ENCODE measurements at regions not wholly inside any gene's neighbourhood (a gene's known extent, or its start where the extent isn't known, plus 50 kb on each side); places are given as distances from the start of the nearest gene placed in this dataset.

DNA sequence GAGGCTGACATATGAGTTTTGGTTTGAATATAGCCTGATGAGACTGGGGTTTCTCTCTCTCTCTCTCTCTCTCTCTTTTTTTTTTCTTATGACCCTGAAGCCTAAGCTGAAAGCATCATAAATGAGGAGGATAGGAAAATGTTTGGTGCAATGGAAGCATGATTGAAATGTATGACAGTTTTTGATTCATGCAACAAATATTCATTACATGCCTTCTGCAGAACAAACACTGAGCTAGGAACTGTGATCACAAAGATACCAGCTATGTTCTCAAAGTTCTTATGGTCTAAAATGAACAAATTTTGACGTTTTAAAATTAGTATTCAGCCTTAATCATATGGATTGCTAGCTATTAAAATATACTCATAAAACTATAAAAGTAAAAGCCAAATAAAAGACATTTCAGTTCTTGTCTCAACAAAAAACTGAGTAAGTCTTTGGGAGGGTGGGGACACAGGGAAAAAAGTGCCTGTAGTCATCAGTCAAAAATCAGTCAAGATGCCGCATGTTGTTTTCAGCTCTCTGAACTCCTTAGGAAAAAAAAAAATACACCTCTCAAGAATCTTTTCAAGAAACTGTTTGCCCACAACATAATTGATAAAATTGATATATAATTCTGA, 57.2 kb downstream of the NKX6-1 start:
- intact Hi-C loops (cut with DNase I), result no loop called here
- H3K4me3 ChIP-seq, result no peak overlapping the region
- WGBS, result 78% methylated on average over 2 of the region's 2 CpGs
- H3K27me3 ChIP-seq, result no peaks in the 10 kb centered on the region
- H3K4me1 ChIP-seq, result peaks cover 0 to 8% (median 8%) of the 10 kb centered on the region in 4 donors
- no peak for TF ChIP-seq POLR2A (IDR thresholded peaks at IDR 0.05; ENCODE audit: low read depth)
- TF ChIP-seq, protein P1, sequence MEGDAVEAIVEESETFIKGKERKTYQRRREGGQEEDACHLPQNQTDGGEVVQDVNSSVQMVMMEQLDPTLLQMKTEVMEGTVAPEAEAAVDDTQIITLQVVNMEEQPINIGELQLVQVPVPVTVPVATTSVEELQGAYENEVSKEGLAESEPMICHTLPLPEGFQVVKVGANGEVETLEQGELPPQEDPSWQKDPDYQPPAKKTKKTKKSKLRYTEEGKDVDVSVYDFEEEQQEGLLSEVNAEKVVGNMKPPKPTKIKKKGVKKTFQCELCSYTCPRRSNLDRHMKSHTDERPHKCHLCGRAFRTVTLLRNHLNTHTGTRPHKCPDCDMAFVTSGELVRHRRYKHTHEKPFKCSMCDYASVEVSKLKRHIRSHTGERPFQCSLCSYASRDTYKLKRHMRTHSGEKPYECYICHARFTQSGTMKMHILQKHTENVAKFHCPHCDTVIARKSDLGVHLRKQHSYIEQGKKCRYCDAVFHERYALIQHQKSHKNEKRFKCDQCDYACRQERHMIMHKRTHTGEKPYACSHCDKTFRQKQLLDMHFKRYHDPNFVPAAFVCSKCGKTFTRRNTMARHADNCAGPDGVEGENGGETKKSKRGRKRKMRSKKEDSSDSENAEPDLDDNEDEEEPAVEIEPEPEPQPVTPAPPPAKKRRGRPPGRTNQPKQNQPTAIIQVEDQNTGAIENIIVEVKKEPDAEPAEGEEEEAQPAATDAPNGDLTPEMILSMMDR (IDR thresholded peaks at IDR 0.05), result no peak
- no peak for TF ChIP-seq POLR2AphosphoS5 (IDR thresholded peaks at IDR 0.05)
- TF ChIP-seq EP300 (IDR thresholded peaks at IDR 0.05), result no peak
- no peaks in the 10 kb centered on the region for H3K9me3 ChIP-seq
- H3K36me3 ChIP-seq, result no peaks in the 10 kb centered on the region
- no peak overlapping the region for H3K27ac ChIP-seq (replicated peaks in 1 of 4)
- DNase-seq (ENCODE audit: extremely low spot score), result no peak

DNA sequence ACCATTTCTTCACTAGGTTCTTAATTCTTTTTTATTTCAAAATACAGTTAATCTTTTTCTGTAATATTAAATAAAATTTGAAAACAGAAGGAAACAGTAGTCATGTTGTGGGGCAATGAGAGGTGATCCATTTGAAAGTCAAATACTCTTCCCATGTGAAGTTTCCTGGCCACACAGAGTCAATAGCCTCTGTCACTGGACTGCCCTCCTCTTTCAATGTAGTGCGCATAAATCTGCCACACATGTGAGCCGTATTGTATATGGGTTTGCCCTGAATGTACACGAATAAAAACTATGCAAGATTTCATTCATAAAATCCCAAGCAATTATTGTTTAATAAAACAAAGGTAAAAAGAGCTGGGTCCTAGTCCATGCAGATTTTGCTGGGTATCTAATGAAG, 59.1 kb downstream of the NKX6-1 start:
- H3K4me3 ChIP-seq, result no peak overlapping the region
- 91% methylated on average over 3 of the region's 3 CpGs for WGBS
- TF ChIP-seq POLR2AphosphoS5 (IDR thresholded peaks at IDR 0.05), result no peak
- TF ChIP-seq, protein P1 (IDR thresholded peaks at IDR 0.05), result no peak
- intact Hi-C loops (cut with DNase I), result no loop called here
- H3K27me3 ChIP-seq, result no peaks in the 10 kb centered on the region
- H3K4me1 ChIP-seq, result peaks cover 0 to 8% (median 8%) of the 10 kb centered on the region in 4 donors
- no peaks in the 10 kb centered on the region for H3K9me3 ChIP-seq
- no peaks in the 10 kb centered on the region for H3K36me3 ChIP-seq
- no peak overlapping the region for H3K27ac ChIP-seq (replicated peaks in 1 of 4)
- DNase-seq (ENCODE audit: extremely low spot score), result no peak

DNA sequence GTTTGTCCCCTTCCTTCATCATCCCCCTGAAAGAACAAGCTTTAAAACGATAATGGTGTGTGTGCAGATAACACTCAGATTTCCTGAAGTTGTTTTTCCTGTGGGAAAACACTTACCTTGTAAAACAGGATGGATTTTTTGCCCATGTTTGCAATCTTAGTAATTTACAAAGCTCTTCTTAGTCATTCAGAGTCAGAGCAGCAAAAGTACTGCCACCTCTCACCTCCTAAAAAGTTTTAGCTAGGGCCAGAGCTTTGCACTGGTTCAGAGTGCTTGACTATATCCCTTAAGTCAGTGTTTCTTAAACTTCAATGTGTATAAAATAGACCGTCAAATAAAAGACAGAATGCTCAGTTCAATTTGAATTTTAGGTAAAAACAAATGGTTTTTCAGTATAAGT, 62.3 kb downstream of the NKX6-1 start:
- Histone ChIP-seq H3K9me3 (no peaks in the 10 kb centered on the region), H3K27me3 (no peaks in the 10 kb centered on the region), H3K36me3 (no peaks in the 10 kb centered on the region), H3K27ac (replicated peaks in 1 of 4) (no peak overlapping the region), H3K4me3 (no peak overlapping the region), H3K4me1 (peaks cover 0 to 8% (median 4%) of the 10 kb centered on the region in 4 donors)
- no peak for DNase-seq (ENCODE audit: extremely low spot score)
- 78% methylated on average over 2 of the region's 2 CpGs for WGBS
- no peak for TF ChIP-seq EP300 (IDR thresholded peaks at IDR 0.05)
- TF ChIP-seq POLR2A (IDR thresholded peaks at IDR 0.05; ENCODE audit: low read depth), result no peak
- TF ChIP-seq POLR2AphosphoS5 (IDR thresholded peaks at IDR 0.05), result no peak
- TF ChIP-seq, protein P1 (IDR thresholded peaks at IDR 0.05), result no peak
- intact Hi-C loops (cut with DNase I), result no loop called here

DNA sequence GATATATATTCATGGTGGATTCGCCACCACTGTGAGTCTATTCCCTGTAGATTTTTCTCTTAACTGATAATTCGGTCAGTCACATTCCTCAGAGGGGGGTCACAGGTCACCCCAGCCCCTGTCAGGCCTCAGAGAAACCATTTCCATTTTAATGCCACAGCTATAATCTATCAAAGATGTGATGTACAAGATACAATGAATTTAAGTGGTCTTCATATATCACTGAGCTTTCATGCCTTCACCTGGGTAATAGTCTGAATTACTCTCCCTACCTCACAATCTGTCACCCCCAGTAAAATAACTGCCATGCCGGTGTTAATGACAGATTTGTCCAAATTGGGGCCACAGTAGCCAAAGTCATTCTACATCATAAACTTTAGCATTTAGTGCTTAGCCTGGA, 64.7 kb downstream of the NKX6-1 start:
- WGBS, result 80% methylated on average over 3 of the region's 3 CpGs
- intact Hi-C loops (cut with DNase I), result no loop called here
- no peak overlapping the region for H3K4me3 ChIP-seq
- no peaks in the 10 kb centered on the region for H3K9me3 ChIP-seq
- no peaks in the 10 kb centered on the region for H3K36me3 ChIP-seq
- TF ChIP-seq, protein P1 (IDR thresholded peaks at IDR 0.05), result no peak
- no peak overlapping the region for H3K27ac ChIP-seq (replicated peaks in 1 of 4)
- DNase-seq (ENCODE audit: extremely low spot score), result no peak
- H3K27me3 ChIP-seq, result no peaks in the 10 kb centered on the region
- peaks cover 0 to 7% (median 4%) of the 10 kb centered on the region in 4 donors for H3K4me1 ChIP-seq

DNA sequence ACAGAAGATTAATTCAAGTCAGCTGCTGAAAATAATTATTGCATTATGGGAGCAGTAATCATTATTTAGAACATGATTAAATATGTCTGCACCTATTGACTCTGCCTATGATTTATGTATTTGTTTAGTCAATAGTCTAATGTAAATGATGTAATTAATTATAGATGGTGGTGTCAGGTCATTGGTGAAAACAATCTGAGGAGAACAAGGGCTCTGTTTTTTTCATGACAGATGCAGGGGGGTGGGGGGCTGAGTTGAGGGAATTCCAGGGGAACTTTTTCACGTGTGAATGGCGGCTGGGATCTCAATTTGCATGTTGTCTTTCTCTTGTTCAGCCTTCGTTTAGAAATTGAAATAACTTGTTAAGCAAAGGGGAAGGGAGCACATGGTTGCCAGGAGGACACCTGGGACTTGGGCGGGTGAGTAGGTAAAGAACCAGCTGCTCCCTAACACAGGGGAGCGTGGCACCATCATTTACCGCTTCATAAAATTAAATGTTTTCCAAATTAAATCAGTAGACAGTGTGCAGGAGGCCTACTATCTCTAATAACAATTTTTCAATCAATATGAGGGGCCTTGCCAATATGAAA, 65.4 kb downstream of the NKX6-1 start:
- H3K4me3 ChIP-seq, result no peak overlapping the region
- TF ChIP-seq POLR2A (IDR thresholded peaks at IDR 0.05; ENCODE audit: low read depth) (no peak), EP300 (IDR thresholded peaks at IDR 0.05) (no peak), POLR2AphosphoS5 (IDR thresholded peaks at IDR 0.05) (no peak)
- TF ChIP-seq, protein P1 (IDR thresholded peaks at IDR 0.05), result no peak
- H3K4me1 ChIP-seq, result peaks cover 0 to 1% (median under 1%) of the 10 kb centered on the region in 4 donors
- no peaks in the 10 kb centered on the region for H3K9me3 ChIP-seq
- H3K27ac ChIP-seq (replicated peaks in 1 of 4), result no peak overlapping the region
- H3K36me3 ChIP-seq, result no peaks in the 10 kb centered on the region
- 76% methylated on average over 6 of the region's 6 CpGs for WGBS
- intact Hi-C loops (cut with DNase I), result no loop called here
- no peak for DNase-seq (ENCODE audit: extremely low spot score)
- H3K27me3 ChIP-seq, result no peaks in the 10 kb centered on the region
